DND-41 (cell line): ENCODE measurements at regions not wholly inside any gene's neighbourhood (a gene's known extent, or its start where the extent isn't known, plus 50 kb on each side); places are given as distances from the start of the nearest gene placed in this dataset.

Source experiments
- ATAC-seq: fragments of 200-7000 bp; cut with Tn5 transposase; 3 replicates; pipeline ENCODE4 v1.9.1; 2021; ENCODE audit warnings: low read depth; ENCODE audit not compliant: insufficient read depth
- DNase-seq: peaks from one replicate; pipeline ENCODE4 v3.0.0-alpha.2; 2020
- H2AFZ ChIP-seq: 2 replicates; pipeline ENCODE4 v1.6.0; 2012; ENCODE audit warnings: low read depth, low read length
- H3K27ac ChIP-seq: 2 replicates; pipeline ENCODE4 v1.5.1; 2012; ENCODE audit warnings: low read length, inconsistent platforms
- H3K27me3 ChIP-seq: fragments of 200-600 bp; sonication (generic); 2 replicates; pipeline ENCODE4 v1.6.0; 2012; ENCODE audit warnings: low read length, mild to moderate bottlenecking, inconsistent platforms; ENCODE audit not compliant: insufficient read depth, poor library complexity
- H3K36me3 ChIP-seq: 2 replicates; pipeline ENCODE4 v1.5.1; 2012; ENCODE audit warnings: low read length, inconsistent platforms; ENCODE audit not compliant: insufficient read depth
- H3K4me1 ChIP-seq: 2 replicates; pipeline ENCODE4 v1.5.1; 2012; ENCODE audit warnings: mild to moderate bottlenecking, low read length; ENCODE audit not compliant: insufficient read depth
- H3K4me2 ChIP-seq: 2 replicates; pipeline ENCODE4 v1.6.0; 2012; ENCODE audit warnings: mild to moderate bottlenecking, moderate library complexity, low read length, inconsistent platforms; ENCODE audit not compliant: insufficient read depth
- H3K4me3 ChIP-seq, 2 experiments: fragments of 200-600 bp in 1 of 2; shearing (Covaris generic) in 1 of 2; 2 replicates each; pipeline ENCODE4 v1.5.1; 2012 to 2016; ENCODE audit warnings: inconsistent platforms in 2 of 2, low read length in 2 of 2, mild to moderate bottlenecking in 2 of 2, low read depth in 1 of 2, moderate library complexity in 1 of 2
- H3K79me2 ChIP-seq: 2 replicates; pipeline ENCODE4 v1.6.0; 2012; ENCODE audit warnings: low read length, inconsistent platforms; ENCODE audit not compliant: insufficient read depth
- H3K9ac ChIP-seq: 2 replicates; pipeline ENCODE4 v1.6.0; 2012; ENCODE audit warnings: low read depth, mild to moderate bottlenecking, inconsistent platforms, low read length, moderate library complexity
- H3K9me3 ChIP-seq: 2 replicates; pipeline ENCODE4 v1.5.1; 2012; ENCODE audit warnings: low read length, moderate library complexity, mild to moderate bottlenecking, inconsistent platforms; ENCODE audit not compliant: insufficient read depth, severe bottlenecking
- H4K20me1 ChIP-seq: 2 replicates; pipeline ENCODE4 v1.6.0; 2012; ENCODE audit warnings: low read length; ENCODE audit not compliant: insufficient read depth
- EZH2 ChIP-seq: IDR thresholded peaks from 3 replicates; pipeline ENCODE4 v1.6.1; 2012; ENCODE audit warnings: borderline replicate concordance, low read depth, mild to moderate bottlenecking, moderate library complexity, low read length, inconsistent platforms; ENCODE audit not compliant: severe bottlenecking
- TF ChIP-seq, protein P1 (sequence below): IDR thresholded peaks from 2 replicates; pipeline ENCODE4 v1.5.1; 2012; ENCODE audit warnings: borderline replicate concordance, low read length, moderate library complexity, mild to moderate bottlenecking; ENCODE audit not compliant: poor library complexity, severe bottlenecking; ENCODE audit errors: extremely low read depth

DNA sequence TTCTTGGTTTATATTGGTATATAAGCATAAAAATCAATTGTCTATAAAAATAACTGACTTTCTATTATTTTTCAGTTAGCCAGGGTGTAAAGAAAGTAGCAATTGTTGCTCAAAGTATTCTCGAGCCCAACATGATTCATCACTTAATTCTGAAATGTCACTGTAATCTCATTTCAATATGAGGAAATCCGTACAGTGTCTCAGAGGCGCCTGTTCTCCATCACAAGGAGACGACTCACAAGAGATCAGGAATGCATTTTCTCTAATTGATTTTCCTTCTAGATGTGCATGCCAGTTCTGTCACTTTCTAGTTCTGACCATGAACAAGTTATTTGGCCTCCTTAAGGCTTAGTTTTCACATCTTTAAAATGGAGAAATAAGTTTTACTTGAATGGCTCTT, 753.1 kb downstream of the MAFB start:
- no peak for ATAC-seq
- no peak for DNase-seq
- no peak overlapping the region for H3K4me2 ChIP-seq
- no peak overlapping the region for H3K27ac ChIP-seq
- no peaks in the 10 kb centered on the region for H3K9me3 ChIP-seq
- H3K4me3 ChIP-seq = no peak overlapping the region
- peaks cover 10% of the 10 kb centered on the region for H3K27me3 ChIP-seq
- no peak overlapping the region for H2AFZ ChIP-seq
- no peaks in the 10 kb centered on the region for H3K36me3 ChIP-seq
- no peaks in the 10 kb centered on the region for H3K79me2 ChIP-seq
- no peaks in the 10 kb centered on the region for H3K4me1 ChIP-seq
- no peaks in the 10 kb centered on the region for H4K20me1 ChIP-seq
- TF ChIP-seq, protein P1, sequence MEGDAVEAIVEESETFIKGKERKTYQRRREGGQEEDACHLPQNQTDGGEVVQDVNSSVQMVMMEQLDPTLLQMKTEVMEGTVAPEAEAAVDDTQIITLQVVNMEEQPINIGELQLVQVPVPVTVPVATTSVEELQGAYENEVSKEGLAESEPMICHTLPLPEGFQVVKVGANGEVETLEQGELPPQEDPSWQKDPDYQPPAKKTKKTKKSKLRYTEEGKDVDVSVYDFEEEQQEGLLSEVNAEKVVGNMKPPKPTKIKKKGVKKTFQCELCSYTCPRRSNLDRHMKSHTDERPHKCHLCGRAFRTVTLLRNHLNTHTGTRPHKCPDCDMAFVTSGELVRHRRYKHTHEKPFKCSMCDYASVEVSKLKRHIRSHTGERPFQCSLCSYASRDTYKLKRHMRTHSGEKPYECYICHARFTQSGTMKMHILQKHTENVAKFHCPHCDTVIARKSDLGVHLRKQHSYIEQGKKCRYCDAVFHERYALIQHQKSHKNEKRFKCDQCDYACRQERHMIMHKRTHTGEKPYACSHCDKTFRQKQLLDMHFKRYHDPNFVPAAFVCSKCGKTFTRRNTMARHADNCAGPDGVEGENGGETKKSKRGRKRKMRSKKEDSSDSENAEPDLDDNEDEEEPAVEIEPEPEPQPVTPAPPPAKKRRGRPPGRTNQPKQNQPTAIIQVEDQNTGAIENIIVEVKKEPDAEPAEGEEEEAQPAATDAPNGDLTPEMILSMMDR = no peak
- TF ChIP-seq EZH2 = no peak
- H3K9ac ChIP-seq = no peak overlapping the region

DNA sequence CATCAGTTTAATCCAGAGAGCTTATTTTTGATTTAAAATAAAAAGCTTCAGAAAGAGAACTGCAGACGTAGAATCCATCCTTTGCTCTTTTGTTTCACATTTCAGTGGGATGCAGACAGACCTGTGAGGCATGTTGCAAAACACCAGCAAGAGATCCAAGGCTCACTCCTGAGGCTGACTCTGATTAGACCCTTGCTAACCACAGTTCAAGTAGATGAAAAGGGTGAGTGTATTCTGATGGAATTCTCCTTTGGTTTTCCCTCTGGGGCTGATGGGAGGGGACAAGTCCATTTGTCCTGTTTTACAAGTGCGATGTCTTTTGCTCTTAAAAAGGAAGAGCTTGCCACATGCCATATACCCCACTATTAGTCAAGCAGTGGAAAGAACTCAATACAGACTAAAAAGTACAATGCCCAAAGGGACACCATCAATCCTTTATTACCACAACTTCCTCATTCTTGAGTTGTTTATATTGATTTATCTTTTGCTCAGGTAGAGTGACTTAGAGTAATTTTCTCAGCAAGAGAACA, 772.7 kb downstream of the MAFB start:
- Histone ChIP-seq H3K27ac (no peak overlapping the region), H3K9ac (no peak overlapping the region), H3K4me2 (no peak overlapping the region), H3K4me3 (no peak overlapping the region), H3K36me3 (no peaks in the 10 kb centered on the region), H3K27me3 (peaks cover 7% of the 10 kb centered on the region), H3K79me2 (no peaks in the 10 kb centered on the region), H2AFZ (no peak overlapping the region), H3K4me1 (no peaks in the 10 kb centered on the region), H4K20me1 (no peaks in the 10 kb centered on the region), H3K9me3 (no peaks in the 10 kb centered on the region)
- ATAC-seq (no peak), DNase-seq (no peak)
- TF ChIP-seq EZH2 = no peak
- TF ChIP-seq, protein P1 = no peak

DNA sequence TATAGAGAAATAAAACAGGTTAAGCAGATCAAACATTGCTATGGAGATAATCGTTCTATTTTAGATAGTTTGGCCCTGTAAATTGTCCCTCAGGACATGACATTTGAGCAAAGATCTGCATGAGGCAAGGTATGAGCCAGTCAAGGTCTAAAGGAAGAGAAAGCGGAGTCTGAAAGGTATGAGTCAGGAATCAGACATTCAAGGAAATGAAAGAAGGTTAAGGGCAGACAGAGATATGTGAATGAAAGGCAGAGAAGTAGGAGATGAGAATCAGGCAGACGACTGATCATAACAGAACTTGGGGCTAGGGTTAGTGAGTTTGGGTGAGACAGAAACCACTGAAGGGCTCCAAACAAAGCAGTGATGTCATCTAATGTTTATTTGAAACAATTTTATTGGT, 775.8 kb downstream of the MAFB start:
- Histone ChIP-seq H3K79me2 (no peaks in the 10 kb centered on the region), H3K27ac (no peak overlapping the region), H3K9ac (no peak overlapping the region), H3K9me3 (no peaks in the 10 kb centered on the region), H3K4me2 (no peak overlapping the region), H2AFZ (no peak overlapping the region), H3K36me3 (no peaks in the 10 kb centered on the region), H4K20me1 (no peaks in the 10 kb centered on the region), H3K4me1 (no peaks in the 10 kb centered on the region), H3K4me3 (no peak overlapping the region), H3K27me3 (peaks cover 10% of the 10 kb centered on the region)
- TF ChIP-seq, protein P1 = no peak
- no peak for TF ChIP-seq EZH2
- no peak for DNase-seq
- ATAC-seq = no peak

DNA sequence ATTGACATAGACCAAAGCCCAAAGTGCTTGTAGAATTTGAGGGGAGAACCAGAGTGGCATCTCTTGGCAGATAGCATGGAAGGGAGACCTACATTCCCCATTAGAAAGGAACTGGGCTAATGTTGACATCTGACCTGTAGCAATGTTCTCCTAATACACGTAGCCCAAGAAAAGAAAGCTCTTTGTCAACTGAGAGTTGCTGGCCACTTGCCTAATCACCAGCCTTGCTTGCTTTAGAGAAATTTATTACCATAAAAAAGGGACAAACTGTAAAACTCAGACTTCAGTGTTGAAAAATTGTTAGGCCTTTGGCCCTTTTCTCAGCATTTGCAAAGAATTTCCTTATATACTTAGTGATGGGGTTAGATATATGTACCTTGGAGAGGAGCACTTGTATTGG, 777.5 kb downstream of the MAFB start:
- TF ChIP-seq, protein P1 = no peak
- no peak for TF ChIP-seq EZH2
- Histone ChIP-seq H3K9ac (no peak overlapping the region), H2AFZ (no peak overlapping the region), H3K27ac (no peak overlapping the region), H4K20me1 (no peaks in the 10 kb centered on the region), H3K36me3 (no peaks in the 10 kb centered on the region), H3K4me2 (no peak overlapping the region), H3K4me3 (no peak overlapping the region), H3K9me3 (no peaks in the 10 kb centered on the region), H3K27me3 (peaks cover 10% of the 10 kb centered on the region), H3K79me2 (no peaks in the 10 kb centered on the region), H3K4me1 (no peaks in the 10 kb centered on the region)
- ATAC-seq (no peak), DNase-seq (no peak)
